ENCODE measurements at regions not wholly inside any gene's neighbourhood (a gene's known extent, or its start where the extent isn't known, plus 50 kb on each side); places are given as distances from the start of the nearest gene placed in this dataset.

DNA sequence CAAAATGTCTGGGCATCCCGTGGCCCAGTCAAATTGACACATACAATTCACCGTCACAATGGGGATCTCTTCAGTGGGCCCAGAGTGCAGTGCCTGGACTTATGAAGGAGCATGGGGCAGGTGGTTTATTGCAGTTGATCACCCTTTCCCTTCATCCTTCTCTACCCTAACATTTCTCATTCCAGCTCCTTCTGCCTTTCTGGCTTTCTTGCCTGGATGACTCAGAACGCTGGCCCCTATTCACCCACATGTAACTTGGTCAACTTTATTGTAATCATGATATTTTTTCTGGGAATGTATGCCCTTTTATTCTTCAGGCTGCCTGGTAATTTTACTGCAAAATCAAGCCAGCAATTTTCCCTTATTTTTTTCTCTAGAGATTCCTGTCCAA, 179.9 kb upstream of the DTNBP1 start (continued):
- TF ChIP-seq EZH2 (IDR thresholded peaks at IDR 0.05): no peak
- TF ChIP-seq SIN3A (IDR thresholded peaks at IDR 0.05; ENCODE audit: low read depth): no peak
- no peak for TF ChIP-seq FOSL1 (IDR thresholded peaks at IDR 0.05; ENCODE audit: low read depth)
- no peak for TF ChIP-seq SRF (IDR thresholded peaks at IDR 0.05; ENCODE audit: low read depth)
- TF ChIP-seq, protein P1, sequence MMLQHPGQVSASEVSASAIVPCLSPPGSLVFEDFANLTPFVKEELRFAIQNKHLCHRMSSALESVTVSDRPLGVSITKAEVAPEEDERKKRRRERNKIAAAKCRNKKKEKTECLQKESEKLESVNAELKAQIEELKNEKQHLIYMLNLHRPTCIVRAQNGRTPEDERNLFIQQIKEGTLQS (IDR thresholded peaks at IDR 0.05): no peak
- no peak for TF ChIP-seq TCF7L2 (IDR thresholded peaks at IDR 0.05; ENCODE audit: borderline replicate concordance, extremely low read depth, insufficient read depth, insufficient read length)
- TF ChIP-seq, protein P2, sequence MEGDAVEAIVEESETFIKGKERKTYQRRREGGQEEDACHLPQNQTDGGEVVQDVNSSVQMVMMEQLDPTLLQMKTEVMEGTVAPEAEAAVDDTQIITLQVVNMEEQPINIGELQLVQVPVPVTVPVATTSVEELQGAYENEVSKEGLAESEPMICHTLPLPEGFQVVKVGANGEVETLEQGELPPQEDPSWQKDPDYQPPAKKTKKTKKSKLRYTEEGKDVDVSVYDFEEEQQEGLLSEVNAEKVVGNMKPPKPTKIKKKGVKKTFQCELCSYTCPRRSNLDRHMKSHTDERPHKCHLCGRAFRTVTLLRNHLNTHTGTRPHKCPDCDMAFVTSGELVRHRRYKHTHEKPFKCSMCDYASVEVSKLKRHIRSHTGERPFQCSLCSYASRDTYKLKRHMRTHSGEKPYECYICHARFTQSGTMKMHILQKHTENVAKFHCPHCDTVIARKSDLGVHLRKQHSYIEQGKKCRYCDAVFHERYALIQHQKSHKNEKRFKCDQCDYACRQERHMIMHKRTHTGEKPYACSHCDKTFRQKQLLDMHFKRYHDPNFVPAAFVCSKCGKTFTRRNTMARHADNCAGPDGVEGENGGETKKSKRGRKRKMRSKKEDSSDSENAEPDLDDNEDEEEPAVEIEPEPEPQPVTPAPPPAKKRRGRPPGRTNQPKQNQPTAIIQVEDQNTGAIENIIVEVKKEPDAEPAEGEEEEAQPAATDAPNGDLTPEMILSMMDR (IDR thresholded peaks at IDR 0.05 in 2 of 3, conservative IDR thresholded peaks at IDR 0.05 in 1 of 3; ENCODE audit: borderline replicate concordance in 1 of 3, insufficient read depth in 1 of 3, low read depth in 2 of 3, low read length in 2 of 3): no peak

DNA sequence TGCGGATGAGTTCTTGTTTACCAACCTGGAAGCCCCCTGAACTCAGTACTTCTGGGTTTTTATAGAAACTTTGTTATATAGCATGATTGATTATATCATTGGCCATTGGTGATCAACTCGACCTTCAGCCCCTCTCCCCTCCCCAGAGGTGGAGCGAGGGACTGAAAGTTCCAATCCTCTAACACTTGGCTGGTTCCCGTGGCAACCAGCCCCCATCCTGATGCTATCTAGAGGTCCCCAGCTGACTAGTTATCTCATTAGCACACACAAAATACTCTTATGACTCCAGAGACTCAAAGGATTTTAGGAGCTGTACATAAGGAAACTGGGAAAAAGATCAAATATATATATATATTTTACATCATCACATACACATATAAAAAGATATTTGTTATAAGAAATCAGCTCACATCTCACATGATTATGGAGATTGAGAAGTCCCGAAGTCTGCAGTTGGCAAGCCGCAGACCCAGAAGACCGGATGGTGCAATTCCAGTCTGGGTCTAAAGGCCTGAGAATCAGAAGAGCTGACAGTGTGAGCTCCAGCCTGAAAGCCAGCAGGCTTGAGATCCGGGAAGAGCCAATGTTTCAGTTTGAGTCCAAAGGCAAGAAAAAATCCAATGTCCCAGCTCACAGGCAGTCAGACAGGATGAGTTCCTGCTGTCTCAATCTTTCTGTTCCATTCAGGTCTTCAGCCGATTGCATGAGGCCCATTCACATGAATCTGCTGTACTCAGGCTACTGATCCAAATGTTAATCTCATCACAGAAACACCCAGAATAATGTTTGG, 179.3 kb upstream of the DTNBP1 start:
- Histone ChIP-seq H3K9me3 (ENCODE audit: control insufficient read depth in 1 of 2, insufficient read depth in 1 of 2, low read depth in 1 of 2, low read length in 2 of 2) (no peaks in the 10 kb centered on the region), H3K27ac (ENCODE audit: low read depth, low read length) (no peak overlapping the region), H2AFZ (ENCODE audit: low read depth, low read length, poor library complexity, severe bottlenecking) (no peak overlapping the region), H3K4me1 (ENCODE audit: control insufficient read depth in 1 of 2, insufficient read depth in 2 of 2, low read length in 2 of 2) (no peaks in the 10 kb centered on the region), H3K79me2 (ENCODE audit: insufficient read depth, low read length) (no peaks in the 10 kb centered on the region), H4K20me1 (ENCODE audit: insufficient read depth) (no peaks in the 10 kb centered on the region), H3K9me2 (ENCODE audit: insufficient read depth) (no peaks in the 10 kb centered on the region), H3K36me3 (ENCODE audit: control insufficient read depth in 1 of 2, insufficient read depth in 2 of 2, low read length in 2 of 2) (no peaks in the 10 kb centered on the region), H3K4me2 (ENCODE audit: low read length) (no peak overlapping the region), H3K27me3 (ENCODE audit: insufficient read depth, low read length) (no peaks in the 10 kb centered on the region), H3K4me3 (replicated peaks in 1 of 2; ENCODE audit: low read depth in 1 of 2, low read length in 2 of 2) (no peak overlapping the region), H3K9ac (ENCODE audit: low read length) (no peak overlapping the region)
- CTCF ChIA-PET: no interaction called here
- TF ChIP-seq TCF7L2 (IDR thresholded peaks at IDR 0.05; ENCODE audit: borderline replicate concordance, extremely low read depth, insufficient read depth, insufficient read length) (no peak), EZH2 (IDR thresholded peaks at IDR 0.05) (no peak), SRF (IDR thresholded peaks at IDR 0.05; ENCODE audit: low read depth) (no peak)
- TF ChIP-seq, protein P3, sequence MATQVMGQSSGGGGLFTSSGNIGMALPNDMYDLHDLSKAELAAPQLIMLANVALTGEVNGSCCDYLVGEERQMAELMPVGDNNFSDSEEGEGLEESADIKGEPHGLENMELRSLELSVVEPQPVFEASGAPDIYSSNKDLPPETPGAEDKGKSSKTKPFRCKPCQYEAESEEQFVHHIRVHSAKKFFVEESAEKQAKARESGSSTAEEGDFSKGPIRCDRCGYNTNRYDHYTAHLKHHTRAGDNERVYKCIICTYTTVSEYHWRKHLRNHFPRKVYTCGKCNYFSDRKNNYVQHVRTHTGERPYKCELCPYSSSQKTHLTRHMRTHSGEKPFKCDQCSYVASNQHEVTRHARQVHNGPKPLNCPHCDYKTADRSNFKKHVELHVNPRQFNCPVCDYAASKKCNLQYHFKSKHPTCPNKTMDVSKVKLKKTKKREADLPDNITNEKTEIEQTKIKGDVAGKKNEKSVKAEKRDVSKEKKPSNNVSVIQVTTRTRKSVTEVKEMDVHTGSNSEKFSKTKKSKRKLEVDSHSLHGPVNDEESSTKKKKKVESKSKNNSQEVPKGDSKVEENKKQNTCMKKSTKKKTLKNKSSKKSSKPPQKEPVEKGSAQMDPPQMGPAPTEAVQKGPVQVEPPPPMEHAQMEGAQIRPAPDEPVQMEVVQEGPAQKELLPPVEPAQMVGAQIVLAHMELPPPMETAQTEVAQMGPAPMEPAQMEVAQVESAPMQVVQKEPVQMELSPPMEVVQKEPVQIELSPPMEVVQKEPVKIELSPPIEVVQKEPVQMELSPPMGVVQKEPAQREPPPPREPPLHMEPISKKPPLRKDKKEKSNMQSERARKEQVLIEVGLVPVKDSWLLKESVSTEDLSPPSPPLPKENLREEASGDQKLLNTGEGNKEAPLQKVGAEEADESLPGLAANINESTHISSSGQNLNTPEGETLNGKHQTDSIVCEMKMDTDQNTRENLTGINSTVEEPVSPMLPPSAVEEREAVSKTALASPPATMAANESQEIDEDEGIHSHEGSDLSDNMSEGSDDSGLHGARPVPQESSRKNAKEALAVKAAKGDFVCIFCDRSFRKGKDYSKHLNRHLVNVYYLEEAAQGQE (IDR thresholded peaks at IDR 0.05; ENCODE audit: low read depth): no peak
- DNase-seq (ENCODE audit: low read depth, low spot score) (no peak), ATAC-seq (no peak)
- intact Hi-C loops (cut with micrococcal nuclease): no loop called here
- no TSS peak for BruUV-seq (replicated peaks)
- POLR2A ChIA-PET: no interaction called here
- RAD21 ChIA-PET (ENCODE audit: low non-redundant PET in 1 of 2, low total read pairs in 2 of 2, uncharacterized antibody in 2 of 2, unreplicated experiment in 2 of 2): no interaction called here
